CD4-positive, alpha-beta T cell treated with Interleukin-1 beta for 1 hour (primary cell): ENCODE measurements at regions not wholly inside any gene's neighbourhood (a gene's known extent, or its start where the extent isn't known, plus 50 kb on each side); places are given as distances from the start of the nearest gene placed in this dataset.

Experiments used
- DNase-seq, 2 donors: peaks; one replicate each; pipeline ENCODE4 v3.0.0-alpha.2; 2020 to 2022

DNA sequence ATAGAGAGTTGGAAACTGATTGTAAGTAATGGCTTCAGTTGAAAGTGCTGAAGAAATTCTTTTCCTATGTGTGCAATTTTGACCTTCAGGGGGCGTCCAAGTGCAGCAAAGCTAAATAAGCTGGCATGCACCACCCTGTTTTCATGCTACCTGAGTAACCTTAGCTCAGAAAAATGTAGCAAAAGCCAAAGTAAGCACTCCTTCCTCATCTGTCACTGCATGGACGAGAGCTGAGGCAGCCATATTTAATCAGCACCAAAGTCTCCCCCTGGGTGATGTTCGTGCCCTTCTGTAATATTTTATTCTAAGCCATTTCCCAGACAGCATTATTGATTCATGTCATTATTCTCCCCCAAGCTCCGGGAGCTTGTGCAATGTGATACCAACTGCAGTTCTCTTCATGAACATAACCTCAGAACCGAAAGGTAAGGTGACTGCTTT, 123.1 kb downstream of the RPS12 start:
- no peak for DNase-seq

DNA sequence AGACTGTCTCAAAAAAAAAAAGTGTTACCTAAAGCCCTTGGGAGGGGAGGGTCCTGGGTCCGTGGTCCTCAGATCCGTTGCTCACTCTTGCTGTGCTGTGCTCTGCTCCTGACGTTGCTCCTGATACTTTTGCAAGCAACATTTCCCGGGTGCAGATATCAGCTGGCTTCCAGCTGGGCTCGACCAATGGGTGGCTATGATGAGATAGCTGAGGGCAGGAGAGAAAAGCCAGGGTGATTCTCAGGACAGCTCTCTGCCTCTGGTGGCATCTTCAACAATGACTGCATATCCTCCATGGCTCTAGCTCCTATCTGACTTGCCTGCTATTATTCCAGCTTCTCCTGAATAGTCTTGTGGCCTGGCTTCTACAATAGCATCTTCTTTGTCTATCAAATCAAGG, 134.5 kb downstream of the RPS12 start:
- no peak for DNase-seq

DNA sequence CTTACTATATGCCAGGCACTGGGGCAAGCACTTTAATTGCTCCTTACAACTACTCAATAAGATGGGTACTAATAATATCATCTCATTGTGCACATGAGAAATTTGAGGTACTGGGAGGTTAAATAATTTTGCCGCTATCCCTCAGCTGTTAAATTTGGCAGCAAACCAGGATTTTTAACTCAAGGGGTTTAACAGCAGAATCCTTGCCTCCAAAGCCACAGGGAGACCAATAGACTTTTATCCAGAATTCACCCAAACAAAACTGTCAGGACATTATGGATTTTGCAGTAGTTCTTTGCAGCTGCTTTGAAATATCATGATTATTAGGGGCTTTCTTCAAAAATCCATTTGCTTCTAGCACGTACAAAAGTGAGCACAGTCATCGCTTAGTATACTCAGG, 136.2 kb downstream of the RPS12 start:
- DNase-seq: no peak

DNA sequence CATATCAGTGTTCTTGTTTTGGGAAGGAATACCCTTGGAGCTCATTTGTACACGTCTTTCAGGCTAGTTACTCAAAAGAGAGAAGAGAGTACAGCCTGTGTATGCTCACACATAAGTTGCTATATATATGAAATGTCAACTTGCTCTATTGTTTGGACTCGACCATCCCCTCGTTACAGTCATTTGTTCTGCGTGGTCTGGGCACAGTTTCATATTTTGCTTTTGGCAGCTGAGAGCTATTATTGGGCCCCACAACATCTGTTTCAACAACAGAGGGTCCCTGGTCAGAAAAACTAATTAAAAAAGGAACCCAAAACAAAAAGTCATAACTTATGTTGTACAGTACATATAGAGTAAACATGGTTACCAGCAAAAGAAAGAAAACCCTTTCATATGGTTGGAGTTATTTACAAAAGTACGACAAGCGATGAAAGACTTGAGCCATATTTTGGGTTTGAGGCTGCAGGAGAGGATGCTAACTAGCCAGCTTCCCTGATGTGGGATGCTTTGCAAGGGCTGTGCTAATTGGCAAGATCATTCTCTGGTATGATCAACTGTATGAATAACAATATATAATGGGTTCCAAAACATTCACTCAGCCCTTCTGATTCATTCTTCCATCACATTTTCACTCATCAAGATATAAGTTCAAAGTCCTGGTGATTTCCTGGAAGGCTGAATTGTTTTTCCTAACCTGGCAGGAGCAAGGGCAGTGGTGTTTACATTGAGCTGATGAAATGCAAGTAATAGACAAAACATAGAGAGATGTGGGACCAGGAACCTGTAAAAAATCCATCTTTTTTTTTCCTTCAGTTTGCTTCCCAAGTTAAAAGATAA, 137.9 kb downstream of the RPS12 start:
- DNase-seq: no peak

DNA sequence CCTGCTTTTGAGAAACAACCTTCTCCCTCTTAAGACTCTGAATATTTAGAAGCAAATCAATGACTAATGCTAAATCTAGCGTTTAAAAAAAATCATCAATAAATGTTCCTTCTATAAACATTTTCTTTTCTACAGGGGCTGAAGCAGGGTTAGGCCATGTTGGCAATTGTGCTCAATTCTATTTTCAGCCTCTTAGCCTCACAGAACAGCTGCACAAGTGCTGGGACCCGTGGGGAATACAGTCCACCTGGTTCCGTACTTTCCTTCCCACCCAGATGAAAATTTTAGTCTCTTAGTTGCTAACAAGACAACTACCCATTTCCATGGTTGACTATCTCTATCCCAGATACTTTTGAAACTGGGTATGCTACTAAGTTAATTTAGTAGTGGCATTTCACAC, 138.6 kb downstream of the RPS12 start:
- DNase-seq: no peak

DNA sequence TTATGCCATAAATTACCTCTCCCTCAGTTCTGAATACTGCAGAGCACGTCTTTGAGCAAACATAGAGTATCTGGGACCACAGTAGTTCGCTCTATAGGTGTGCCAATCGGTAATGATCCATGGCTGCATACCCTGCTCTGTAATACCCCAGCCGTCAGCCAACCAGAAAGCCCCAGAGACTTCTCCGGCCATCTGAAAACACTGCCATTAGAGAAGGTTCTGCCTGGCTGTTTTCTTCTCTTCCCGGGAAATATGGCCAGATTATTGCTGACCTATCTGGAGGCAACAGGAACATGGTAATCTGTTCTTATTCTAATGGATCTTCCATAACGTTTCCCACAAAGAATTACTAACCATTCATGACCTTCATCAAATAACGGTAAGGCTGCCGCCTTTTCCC, 139.9 kb downstream of the RPS12 start:
- DNase-seq: no peak

DNA sequence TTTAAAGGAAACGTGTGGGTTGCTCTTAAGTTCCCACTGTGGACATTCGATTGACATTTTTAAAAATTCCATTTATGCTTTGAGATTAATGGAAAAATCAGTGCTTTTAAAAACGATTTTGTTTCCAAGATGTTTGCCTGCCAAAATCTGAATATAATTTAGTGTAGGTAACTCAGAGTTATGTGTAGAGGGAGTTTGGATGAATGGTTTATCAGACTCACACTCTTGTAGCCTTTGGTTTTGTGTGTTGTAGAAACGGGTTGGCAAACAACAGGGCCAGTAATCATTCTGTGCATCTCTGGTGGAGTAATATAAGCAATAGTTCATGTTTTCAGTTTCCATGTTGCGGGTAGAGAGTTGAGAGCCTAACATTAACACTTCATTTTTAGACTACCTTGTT, 140.6 kb downstream of the RPS12 start:
- DNase-seq: no peak

DNA sequence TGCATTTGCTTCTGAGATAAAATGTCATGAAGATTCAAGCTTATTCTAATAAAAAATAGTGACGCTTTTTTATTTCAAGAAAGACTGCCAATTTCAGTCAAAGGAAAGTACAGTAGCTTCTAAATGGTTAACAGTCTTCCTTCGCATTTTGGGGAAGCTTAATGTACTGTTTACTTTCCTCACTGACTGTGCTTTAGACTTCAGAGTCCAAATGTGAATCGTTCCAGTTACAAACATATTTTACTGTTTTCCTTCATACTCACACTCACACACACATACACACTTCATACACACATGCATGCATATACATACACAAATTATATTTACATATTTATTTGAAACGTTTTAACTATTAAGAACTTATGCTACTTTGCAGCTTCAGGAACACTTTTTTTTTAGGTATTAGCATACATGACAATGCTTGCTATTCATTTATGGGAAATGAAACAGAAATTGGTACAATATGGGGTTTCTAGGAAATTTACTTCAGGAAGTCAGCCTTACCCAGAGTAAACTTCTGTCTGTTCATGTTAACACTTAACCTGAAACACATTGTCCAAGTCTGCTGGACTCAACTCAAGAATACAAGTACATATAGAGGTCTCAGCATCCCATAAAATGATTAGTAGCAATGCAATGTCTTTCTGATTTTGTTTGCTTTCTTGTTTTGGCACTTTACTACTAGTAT, 145.4 kb downstream of the RPS12 start:
- no peak for DNase-seq

DNA sequence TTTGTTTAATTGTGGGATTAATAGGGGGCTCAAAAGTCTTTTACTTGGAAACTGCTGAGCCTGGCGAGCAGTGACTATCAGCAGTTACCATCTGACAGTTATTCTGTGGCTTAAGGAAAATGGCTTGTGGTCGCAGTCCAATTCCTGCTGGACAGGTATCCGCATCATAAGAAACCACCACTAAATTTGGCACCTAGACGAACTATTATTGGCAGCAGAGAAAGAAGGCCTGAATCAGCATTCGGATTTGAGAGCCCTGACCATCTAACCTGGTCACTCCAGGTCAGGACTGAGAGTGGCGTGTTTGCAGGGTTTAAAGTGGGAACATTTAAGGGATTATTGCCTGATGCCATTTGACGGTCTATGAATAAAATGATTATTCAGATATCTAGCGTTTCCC, 146.4 kb downstream of the RPS12 start:
- DNase-seq: no peak

DNA sequence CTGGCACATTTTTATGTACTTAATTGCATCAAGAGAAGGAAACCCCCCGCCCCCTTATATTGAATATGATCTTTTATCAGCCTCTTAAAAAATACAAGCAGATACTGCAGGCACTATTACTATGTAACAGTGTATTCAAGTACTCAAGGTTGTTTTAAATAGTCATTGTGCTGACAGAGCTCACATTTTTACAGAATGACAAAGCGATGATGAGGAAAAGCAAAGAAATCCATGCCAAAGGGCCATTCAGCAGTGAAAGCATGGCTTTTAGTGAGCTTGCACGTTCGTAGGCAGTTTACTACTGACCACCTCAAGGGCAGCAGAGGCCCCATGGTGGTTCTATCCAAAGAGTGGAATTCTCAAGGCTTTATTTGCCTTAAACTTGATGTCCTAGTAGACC, 146.8 kb downstream of the RPS12 start:
- DNase-seq: no peak

DNA sequence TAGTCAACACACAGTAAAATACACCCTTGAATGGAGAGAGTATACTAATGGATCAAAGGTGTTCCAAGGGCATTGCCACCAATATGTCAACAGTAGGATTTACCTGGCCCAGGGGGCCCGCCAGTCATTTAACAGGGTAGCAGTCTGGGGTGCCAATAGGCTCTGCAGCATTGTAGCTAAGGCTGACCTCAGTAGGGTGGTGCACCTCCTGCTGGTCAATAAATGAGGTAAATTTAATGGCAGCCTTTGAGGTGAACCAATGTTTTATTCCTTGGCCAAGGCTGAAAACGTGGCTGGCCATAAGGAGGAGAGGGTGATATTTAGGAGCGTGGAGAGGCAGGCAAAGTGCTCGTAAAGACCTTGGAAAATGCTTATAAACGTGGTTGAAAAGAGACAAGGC, 147.2 kb downstream of the RPS12 start:
- DNase-seq: no peak

DNA sequence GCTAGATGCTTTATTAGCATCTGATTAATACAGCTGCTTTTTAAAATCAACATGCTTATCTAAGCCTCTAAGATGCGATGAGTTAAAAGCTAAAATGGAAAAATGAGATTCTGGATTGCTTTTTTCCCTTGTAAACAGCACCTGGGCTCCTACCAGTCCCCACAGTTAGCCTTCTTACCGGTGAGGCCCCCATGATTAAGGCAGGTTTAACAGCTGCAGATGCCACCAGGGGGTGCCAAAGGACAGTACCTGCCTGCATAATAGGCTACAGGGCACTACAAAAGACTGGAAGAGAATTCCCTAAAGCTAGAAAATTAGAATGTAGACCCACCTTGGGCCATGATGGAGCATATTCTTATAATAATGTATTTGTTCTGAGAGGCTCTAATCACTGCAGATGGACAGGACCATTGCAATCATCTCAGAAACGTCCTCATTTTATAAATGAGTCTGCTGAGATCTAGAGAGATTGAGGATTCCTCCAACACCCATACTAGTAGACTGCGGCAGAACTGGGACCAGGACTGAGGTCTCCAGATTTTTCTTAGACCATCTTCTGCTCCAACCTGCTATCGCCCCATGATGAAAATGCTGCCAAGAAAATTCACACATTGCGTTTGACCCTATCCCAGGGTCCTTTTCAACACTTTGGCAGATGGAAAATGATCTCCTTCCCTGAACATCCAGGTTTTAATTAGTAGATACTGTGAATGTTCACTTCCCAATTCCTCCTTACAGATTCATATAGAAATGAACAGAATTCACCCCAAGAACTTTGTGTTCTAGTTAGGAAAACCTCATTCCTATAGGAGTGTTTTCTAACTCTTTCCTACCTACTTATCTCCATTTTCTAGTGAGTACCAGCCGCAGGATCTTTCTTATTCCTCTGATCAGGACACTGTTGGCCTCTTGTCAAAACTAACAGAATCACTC, 148.8 kb downstream of the RPS12 start:
- peak; percentile 17 to 33 for DNase-seq

DNA sequence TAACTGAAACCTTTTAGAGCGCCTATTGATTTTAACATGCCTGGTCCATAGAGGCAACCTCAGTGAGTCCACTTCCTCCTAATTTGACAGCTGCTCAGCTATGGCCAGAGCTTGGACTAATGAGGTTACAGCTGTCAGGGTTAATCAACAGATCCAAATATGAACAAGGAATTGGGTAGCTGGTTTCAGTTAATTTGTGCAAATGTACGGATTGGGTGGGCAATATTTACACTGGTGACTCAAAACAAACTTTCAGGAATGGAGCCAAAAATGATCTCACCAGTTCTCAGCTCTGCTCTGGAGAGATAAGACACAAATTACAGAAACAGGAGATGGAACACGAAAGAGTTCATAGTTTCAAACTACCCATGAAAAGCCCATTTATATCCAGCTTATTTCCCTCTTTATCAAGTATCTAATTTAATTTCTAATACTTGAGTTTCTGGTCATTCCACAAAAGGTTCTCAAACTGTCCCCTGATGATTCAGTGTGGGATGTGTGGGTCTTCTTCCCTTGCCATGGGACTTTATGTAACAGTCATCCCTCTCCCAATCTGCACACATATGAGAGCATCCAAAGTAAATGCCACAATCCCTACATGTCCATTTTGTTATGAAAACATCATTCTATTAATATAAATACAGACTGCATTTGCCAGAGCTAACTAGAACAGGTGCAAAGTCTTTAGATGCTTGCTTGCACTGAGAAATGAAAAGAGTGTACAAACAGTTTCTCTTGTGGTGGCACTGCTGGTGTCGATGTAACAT, 149.9 kb downstream of the RPS12 start:
- no peak for DNase-seq

DNA sequence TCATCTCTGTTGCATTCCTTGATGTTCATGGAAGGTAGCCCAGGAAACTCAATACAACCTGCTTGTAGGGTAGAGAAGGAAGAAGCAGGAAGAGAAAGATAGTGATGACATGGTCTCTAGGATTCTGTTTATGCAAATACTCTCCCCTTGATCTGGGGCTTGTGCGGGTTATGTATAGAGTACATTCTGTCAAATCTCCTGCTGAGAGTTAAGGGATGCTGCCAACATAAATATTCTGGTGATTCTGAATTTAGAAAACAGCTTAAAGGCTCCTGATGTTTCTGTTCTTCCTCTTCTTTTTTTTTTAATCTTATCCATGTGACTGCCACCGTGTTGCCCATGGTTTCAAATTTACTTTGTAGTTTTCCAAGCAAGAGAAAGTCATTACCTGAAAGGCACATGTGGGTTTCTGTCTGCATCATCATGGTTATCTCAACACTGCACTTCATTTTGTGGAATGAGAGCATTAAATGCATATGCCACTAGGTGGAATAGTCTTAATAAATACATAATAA, 150.6 kb downstream of the RPS12 start:
- DNase-seq: no peak

DNA sequence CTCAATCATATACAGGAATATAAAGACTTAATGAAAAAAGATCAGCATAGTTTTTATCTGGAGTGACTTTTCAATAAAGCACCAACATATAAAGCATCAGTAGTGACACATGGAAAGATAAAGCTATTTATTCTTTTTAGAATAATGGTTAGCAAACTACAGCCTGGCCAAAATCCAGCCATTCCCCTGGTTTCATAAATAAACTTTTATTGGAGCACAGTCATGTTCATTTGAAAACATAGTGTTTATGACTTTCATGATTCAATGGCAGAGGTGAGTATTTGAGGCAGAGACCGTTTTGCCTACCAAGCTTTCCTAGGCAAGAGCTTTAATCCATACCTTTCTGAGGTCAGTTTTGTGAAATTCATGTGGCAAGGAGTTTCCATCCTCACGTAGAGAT, 153.5 kb downstream of the RPS12 start:
- DNase-seq: no peak

DNA sequence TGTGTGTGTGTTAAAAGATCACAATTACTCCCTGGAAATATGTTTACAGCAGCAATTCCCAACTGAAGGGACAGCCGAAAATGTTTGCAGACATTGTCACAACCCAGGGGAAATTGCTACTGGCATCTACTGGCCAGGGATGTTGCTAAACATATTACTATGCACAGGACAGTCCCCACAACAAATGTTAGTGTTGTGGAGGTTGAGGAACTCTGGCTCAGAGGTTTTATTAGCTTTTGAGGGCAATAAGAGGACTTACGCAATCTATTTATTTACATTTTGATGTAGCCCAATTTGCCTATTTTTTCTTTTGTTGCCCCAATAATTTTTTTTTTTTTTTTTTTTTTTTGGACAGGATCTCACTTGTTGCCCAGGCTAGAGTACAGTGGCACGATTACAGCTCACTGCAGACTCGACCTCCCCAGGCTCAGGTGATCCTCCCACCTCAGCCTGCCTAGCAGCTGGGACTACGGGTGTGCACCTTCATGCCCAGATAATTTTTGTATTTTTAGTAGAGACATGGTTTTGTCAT, 154.1 kb downstream of the RPS12 start:
- DNase-seq: no peak

DNA sequence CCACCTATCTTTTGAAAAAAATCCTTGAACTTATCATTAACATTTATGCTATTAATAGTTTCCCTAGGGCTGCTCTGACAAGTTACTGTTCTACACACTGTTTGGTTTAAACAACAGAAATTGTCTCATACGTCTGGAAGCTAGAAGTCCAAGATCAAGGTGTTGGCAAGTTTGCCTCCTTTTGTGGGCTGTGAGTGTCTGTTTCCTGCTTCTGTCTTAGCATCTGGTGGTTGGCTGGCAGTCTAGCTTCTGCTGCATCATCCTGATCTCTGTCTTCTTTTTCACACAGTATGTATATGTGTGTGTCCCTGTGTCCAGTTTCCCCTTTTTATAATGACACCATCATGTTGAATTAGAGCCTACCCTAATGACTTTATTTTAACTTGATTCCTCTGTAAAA, 154.8 kb downstream of the RPS12 start:
- DNase-seq: no peak

DNA sequence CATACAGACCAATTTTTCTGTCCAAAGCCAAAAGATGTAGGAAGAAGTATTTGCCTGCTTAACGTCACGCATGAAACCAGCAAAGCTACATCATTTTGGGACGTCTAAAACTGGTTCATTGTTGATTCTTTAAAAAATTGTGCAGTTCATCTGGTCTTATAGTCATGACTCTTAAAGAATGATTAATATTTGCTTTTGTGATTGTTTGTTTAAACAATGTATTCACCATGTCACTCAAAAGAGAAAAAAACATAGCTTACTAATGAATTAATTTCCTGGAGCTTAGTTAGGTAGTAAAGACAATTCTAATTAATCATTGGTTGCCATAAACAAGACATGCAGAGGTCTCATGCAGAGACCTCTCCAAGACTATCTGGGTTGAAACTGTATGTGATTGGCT, 157.3 kb downstream of the RPS12 start:
- DNase-seq: no peak

DNA sequence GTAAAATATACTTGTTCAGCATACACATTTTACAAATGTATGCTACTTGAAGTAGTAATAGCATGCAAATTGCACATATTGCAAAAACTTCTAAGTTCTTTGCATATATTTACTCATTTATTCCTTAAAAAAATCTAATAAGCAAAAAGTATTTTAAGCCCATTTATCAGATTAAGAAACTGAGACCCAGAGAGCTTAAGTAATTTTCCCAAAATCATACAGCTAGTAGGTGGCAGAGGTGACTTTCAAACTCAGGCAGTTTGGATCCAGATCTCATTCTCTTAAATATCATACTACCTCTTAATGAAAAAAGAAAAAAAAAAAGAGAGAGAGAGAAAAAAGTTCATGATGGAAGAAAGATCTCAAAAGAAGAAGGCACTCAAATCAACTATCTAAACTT, 157.9 kb downstream of the RPS12 start:
- DNase-seq: no peak

DNA sequence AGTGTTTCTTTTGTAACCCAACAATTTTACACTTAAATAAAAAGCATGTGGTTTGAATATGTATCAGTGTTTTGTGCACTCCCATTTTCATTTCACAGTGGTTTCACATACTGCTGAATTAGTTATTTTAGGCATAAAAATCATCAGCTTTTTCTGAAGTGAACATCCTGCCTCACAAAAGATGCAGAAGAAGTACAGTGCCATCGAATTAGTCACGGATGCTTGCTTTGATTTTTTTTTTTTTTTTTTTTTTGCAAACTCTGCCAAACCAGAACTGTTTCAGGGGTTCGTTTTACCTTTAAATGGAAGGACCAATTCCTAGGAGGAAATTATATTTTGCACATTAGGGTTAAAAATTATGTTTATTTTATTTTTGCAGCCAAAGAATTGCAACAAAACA, 158.6 kb downstream of the RPS12 start:
- DNase-seq: no peak

DNA sequence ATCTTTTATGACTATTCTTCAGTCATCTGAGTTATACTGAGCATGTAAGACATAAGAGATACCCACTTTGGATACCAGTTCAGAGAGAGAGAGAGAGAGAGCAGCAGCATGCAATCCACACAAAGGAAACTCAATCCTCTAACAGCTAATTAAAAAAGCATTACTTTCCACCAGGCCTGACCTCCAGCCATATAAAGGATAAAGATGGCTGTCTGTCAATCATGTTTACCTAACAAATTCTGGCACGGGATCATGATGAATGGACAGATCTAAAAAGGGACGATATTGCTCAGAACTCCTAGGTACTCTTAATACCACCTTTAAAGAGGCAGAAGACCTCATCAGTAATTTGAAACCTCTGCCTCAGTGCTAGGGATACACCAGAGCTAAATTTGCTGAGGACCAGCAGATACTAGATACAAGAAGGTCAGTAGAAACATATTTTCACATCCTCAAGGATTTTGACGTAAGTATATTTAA, 159.2 kb downstream of the RPS12 start:
- no peak for DNase-seq

DNA sequence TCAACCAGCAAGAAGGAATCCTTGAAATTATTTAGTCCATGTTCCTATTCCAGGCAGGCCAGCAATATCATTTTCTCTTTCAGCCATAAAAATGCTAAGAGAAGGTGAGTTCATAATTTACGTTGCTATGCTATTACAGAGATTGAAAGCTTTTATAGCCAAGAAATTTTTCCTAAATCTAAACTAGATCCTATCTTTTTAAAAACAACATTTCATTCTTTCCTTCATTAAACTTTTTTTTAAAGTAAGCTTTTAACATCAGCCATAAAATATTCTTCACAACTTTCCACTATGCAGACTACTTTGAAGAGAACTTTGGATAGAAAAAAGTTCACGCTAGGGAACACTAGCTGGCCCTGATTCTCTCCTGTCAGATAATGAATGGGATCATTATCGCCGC, 159.8 kb downstream of the RPS12 start:
- no peak for DNase-seq
